Stimulated activated CD4-positive, alpha-beta T cell treated with anti-CD3 and anti-CD28 coated beads, Interleukin-1b, Interleukin-23, amount 100 ng/mL, for 48 hours (primary cell): ENCODE measurements at regions not wholly inside any gene's neighbourhood (a gene's known extent, or its start where the extent isn't known, plus 50 kb on each side); places are given as distances from the start of the nearest gene placed in this dataset.
A peak's percentile ranks its signal among the peaks of the same experiment; 100 is the strongest.
"Not testable (repeated sequence)": the region's sequence is repeated elsewhere in the genome, so short reads cannot be mapped to it uniquely, and the experiment has no call there.

Experiments used
- DNase-seq: peaks from one replicate; pipeline ENCODE4 v3.0.0-alpha.2; 2020

- DNase-seq: no peak
Observed at GRCh38 chr12:25382311-25383106, 131.8 kb upstream of the KRAS start.

DNA sequence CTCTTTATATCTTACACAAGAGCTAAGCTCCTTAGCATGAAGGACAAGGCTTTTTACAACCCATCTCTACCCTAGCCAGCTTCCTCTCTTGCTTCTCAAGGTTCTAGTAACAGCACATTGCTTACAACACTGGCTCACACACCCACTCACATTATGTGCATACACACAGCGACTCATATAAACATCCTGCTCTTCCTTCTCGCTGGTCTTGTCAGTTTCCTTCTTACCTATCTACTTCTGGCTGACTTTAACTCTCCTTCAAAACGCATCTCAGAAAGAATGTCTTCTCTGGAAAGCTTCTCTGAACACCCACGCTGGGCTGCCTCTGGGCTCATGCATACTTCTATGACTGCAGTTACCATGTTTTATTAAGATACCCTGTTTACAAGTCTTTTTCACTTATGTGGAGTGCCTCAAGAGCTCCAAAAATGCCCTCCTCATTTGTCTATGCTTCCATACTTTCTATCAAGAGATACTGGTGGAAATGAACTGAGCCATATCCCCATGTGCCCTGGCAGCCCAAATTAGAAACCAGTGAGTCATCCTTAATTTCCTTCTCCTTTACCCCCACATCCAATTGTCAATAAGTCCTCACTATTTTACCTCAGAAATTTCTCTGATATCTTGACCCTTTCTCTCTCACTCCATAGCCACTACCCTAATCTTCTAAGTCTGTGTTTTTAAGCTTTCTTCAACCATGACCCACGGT lies 126.9 kb upstream of the KRAS start:
- DNase-seq: peak; percentile 48

DNA sequence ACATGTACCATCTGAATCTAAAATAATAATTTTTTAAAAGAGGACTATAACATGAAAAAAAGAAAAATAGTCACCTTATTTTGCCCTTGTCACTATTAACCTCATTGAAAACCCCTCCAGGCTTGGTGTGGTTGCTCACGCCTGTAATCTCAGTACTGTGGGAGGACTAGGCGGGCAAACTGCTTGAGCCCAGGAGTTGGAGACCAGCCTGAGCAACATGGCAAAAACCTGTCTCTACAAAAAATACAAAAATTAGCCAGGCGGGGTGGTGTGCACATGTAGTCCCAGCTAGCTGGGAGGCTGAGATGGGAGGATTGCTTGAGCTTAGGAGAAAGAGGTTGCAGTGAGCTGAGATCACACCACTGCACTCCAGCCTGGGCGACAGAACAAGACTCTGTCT lies 126.3 kb upstream of the KRAS start:
- no peak for DNase-seq

DNA sequence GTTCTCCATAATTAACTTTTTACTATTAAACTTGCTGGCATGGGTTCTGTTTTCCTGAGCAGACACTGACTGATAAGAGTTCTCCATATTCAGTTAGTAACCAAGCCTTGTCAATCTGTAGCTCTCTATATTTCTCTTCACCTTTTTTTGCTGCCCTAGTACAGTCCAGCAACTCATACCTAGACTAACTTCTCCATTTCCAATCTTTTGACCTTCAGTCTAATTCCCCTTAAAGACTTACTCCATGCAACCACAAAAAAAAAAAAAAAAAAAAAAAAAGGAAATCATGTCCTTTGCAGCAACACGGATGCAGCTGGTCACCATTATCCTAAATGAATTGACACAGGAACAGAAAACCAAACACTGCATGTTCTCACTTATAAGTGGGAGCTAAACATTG lies 125.7 kb upstream of the KRAS start:
- DNase-seq: no peak

DNA sequence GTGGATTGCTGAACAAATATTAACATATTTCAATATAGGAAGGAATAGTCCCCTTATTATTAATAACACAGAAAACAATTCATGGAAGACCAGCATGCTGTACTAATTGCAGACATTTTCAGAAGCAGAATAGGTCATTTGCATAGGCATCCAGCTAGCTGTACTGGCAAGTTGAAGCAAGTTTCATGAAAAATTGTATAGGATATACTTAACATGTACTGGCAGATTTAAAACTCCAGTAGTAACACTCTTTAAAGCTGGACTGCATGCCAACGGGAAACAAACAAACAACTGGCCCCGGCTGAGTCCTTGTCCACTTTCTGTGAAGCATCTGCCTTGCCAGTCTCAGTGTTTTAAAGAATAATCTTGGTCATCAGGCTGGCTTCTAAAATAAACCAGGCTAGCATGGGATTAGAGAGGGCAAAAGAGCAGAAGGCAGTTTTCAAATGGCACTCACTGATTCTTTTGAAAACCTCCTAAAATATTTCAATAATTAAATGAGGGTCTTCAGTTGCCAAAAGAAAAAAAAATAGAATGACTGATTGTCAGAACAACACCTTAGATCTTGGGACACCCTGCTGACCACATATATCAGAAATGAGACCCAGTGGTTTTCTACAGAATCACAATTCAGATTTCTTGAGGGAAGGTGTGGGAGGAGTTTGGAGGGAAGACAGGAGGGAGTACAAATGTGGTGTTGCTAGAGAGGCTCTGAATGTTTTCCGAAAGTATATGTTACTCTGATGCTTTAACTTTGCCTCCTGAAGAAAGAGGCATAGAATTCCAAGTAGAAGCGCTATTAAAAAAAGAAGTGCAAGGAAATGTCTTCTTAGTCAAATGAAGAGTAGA lies 122.5 kb upstream of the KRAS start:
- no peak for DNase-seq

- no peak for DNase-seq
Observed at GRCh38 chr12:25372002-25372401, 121.3 kb upstream of the KRAS start.

- no peak for DNase-seq
Observed at GRCh38 chr12:25368557-25368956, 117.8 kb upstream of the KRAS start.

DNA sequence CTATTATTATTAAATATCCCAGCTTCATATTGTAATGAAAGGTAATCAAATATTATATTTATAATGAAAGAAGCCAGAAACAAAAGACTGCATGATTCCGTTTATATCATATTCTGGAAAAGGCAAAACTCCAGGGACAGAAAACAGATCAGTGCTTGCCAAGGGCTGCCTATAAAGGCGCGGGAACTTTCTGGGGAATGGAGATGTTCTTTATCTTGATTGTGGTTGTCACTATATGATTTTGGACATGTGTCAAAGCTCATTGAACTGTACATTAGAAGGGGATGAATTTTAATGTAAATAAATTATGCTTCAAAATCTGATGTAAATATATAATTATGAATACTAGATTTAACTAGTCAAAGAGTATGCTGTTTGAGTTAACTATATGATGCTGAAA lies 115.4 kb upstream of the KRAS start:
- no peak for DNase-seq

DNA sequence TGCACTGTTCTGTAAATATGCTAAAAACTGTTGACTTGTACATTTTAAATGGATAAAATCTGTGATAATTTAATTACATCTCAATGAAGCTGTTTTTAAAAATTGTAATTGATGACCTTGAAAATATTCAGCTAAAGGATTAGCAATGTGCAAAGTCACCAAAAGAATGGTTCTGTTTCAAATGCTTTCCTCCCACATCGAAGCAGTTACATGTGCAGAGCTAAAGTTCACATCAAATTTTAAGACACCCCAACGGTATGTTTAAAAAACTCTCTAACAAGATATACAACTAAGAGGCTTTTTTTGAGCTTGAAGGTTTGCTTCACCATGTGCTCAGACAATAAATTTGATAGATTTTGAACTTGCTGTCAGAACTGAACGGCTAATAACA lies 114.6 kb upstream of the KRAS start:
- no peak for DNase-seq

- DNase-seq: peak; percentile 54
Observed at GRCh38 chr12:25364529-25365339, 114.0 kb upstream of the KRAS start.

DNA sequence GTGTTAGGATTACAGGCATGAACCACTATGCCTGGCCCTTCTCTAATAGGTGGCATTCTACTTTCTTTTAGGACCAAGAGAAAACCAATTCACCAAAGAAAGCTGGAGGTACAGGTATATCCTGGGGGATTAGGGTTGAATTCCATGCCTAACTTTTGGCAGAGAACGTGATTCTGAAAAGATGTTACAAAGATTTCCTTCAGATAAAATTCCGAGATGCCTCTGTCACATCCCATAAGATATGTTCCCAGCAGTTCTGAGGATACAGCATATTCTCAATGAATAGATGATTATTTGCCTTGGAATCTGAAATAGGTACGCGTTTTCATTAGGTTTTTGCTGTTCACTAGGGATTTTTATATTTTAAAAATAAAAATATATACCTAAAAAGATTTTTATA lies 111.9 kb upstream of the KRAS start:
- no peak for DNase-seq

- no peak for DNase-seq
Observed at GRCh38 chr12:25361511-25361910, 110.8 kb upstream of the KRAS start.

GRCh38 chr12:25357595-25357994 lies 106.9 kb upstream of the KRAS start:
- no peak for DNase-seq

- DNase-seq: not testable (repeated sequence)
Observed at GRCh38 chr12:25352942-25353341, 102.2 kb upstream of the KRAS start.

- no peak for DNase-seq
Observed at GRCh38 chr12:25352083-25352918, 101.6 kb upstream of the KRAS start.

GRCh38 chr12:25348593-25348895 lies 97.8 kb upstream of the KRAS start:
- DNase-seq: no peak

DNA sequence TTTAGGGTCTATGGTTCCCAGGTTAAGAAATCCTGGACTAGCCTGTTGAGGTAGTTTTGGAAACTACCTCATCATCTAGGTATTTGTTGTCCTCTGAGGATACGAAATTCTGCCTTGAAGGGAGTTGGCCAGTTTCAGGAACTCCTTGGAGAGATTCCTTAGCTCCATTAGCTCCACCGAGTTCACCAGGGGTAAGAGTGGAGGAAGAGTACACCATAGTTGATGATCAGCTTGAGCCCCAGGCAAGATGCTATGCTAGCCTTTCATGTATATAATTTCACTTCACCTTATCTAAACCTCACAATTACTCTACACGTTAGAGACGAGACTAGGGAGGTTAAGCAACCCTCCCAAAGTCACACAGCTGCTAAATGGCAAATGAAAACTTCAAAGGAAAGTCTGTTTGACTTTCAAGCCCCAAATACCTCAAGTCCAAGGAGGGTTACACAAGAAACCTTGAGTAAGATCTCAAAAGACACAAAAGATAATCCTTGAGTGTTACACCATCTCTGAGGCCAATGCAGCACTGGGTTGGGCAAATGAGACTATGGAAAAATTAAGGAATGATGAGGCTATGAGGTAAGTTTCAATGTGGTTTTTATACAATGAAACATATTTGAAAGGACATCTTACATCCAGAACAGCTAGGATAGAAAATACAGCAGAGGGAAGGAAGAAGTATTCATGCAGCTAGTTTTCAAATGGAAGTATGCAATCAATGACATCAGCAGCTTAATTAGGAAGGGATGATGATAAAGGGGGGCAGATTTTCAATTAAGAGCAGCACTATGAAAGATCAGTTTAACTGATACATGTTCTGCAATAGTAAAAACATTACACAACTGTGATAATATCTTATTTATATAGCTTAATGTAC lies 97.2 kb upstream of the KRAS start:
- no peak for DNase-seq

- not testable (repeated sequence) for DNase-seq
Observed at GRCh38 chr12:25341877-25342276, 91.1 kb upstream of the KRAS start.

DNA sequence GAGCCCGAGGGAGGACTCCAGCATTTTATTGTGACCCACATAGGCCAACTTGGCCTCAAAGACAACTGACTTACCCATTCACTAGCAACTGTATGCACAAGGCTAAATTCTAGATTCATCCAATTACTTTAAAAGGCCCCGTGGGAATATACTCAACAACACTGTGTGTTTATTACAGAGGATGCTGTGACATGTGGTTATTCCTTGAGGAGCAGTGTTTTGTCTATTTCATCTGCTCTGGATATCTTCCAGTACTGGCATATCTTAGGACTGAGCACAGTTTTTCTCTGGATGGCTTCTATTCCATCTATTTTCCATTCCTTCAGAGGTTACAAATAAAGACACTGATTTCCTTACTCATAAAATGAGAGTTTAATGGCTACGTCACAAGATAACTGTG lies 87.2 kb upstream of the KRAS start:
- no peak for DNase-seq

DNA sequence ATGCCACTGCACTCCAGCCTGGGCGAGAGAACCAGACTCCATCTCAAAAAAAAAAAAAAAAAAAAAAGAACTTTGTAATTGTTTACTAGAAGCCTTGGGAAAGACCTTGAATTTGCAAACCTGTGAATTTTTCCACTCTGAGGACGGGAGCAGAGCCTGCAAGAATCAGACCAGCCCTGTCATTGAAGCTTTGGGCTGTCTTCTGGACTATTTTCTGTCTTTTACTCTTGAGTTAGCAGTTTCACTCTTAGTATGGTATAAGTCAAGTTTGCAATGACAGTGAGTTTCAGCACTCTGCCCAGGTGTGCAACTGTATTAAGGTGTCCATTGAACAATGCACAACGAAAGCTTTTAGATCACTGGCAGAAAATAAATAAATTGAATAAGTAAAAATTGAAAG lies 81.4 kb upstream of the KRAS start:
- no peak for DNase-seq
